Activated B cell treated with CpG ODN at 0.5 μM for 24 hours (primary cell): ENCODE measurements at regions not wholly inside any gene's neighbourhood (a gene's known extent, or its start where the extent isn't known, plus 50 kb on each side); places are given as distances from the start of the nearest gene placed in this dataset.

ENCODE experiments used
- ATAC-seq: fragments of 200-7000 bp; cut with Tn5 transposase; one replicate; pipeline ENCODE4 v1.10.0; 2021; ENCODE audit warnings: low read depth, mild to moderate bottlenecking, moderate library complexity
- CTCF ChIA-PET: fragments of 350-600 bp; sonication (Branson Sonifier 250); formaldehyde crosslinking; loops from one replicate; lab custom pipeline; 2021; ENCODE audit warnings: antibody characterized with exemption; lab: Charles Lee
- POLR2A ChIA-PET: fragments of 350-600 bp; sonication (Branson Sonifier 250); formaldehyde crosslinking; loops from one replicate; lab custom pipeline; 2021; ENCODE audit warnings: antibody characterized with exemption; lab: Charles Lee
- DNase-seq: peaks from one replicate; pipeline ENCODE4 v3.0.0; 2022
- H3K27ac Mint-ChIP-seq: one replicate; pipeline ENCODE4 v1.8.0; 2020; ENCODE audit warnings: mixed read lengths
- H3K27me3 Mint-ChIP-seq: one replicate; pipeline ENCODE4 v1.8.0; 2021; ENCODE audit warnings: mixed read lengths
- H3K36me3 Mint-ChIP-seq: one replicate; pipeline ENCODE4 v1.8.0; 2021; ENCODE audit warnings: low read depth, mixed read lengths
- H3K4me1 Mint-ChIP-seq: one replicate; pipeline ENCODE4 v1.8.0; 2021; ENCODE audit warnings: mixed read lengths
- H3K4me3 Mint-ChIP-seq: one replicate; pipeline ENCODE4 v1.8.0; 2020; ENCODE audit warnings: mild to moderate bottlenecking, mixed read lengths
- H3K9me3 Mint-ChIP-seq: one replicate; pipeline ENCODE4 v1.8.0; 2020; ENCODE audit warnings: mixed read lengths
- CTCF ChIP-seq: fragments of 200-600 bp; IDR thresholded peaks from one replicate; pipeline ENCODE4 v1.8.0; 2022; ENCODE audit warnings: antibody characterized with exemption, mild to moderate bottlenecking
- intact Hi-C: fragments of 100-400 bp; cut with micrococcal nuclease; formaldehyde crosslinking; loops from one replicate; pipeline ENCODE4 v1.15.1; 2024

- no peaks in the 10 kb centered on the region for H3K4me1 Mint-ChIP-seq
- CTCF ChIA-PET, result no interaction called here
These were observed 159.8 kb downstream of the OR13H1 start for GRCh38 chrX:131703646-131704045.

GRCh38 chrX:131704136-131704695, 160.3 kb downstream of the OR13H1 start:
- CTCF ChIA-PET, result no interaction called here
- no peak for ATAC-seq
- Mint-ChIP-seq H3K9me3 (no peaks in the 10 kb centered on the region), H3K27me3 (no peaks in the 10 kb centered on the region), H3K36me3 (no peaks in the 10 kb centered on the region), H3K4me3 (no peak overlapping the region), H3K4me1 (no peaks in the 10 kb centered on the region), H3K27ac (no peak overlapping the region)
- intact Hi-C loops, result no loop called here
- POLR2A ChIA-PET, result no interaction called here
- TF ChIP-seq CTCF, result no peak
- no peak for DNase-seq

More at GRCh38 chrX:131703646-131704045, 159.8 kb downstream of the OR13H1 start:
- POLR2A ChIA-PET, result no interaction called here
- H3K36me3 Mint-ChIP-seq, result no peaks in the 10 kb centered on the region
- ATAC-seq, result no peak
- no peak for TF ChIP-seq CTCF
- H3K9me3 Mint-ChIP-seq, result no peaks in the 10 kb centered on the region
- intact Hi-C loops, result no loop called here
- no peak overlapping the region for H3K27ac Mint-ChIP-seq
- no peak overlapping the region for H3K4me3 Mint-ChIP-seq
- no peak for DNase-seq
- no peaks in the 10 kb centered on the region for H3K27me3 Mint-ChIP-seq

GRCh38 chrX:131709553-131709952, 165.7 kb downstream of the OR13H1 start:
- H3K27me3 Mint-ChIP-seq, result no peaks in the 10 kb centered on the region
- no peak overlapping the region for H3K27ac Mint-ChIP-seq
- H3K4me3 Mint-ChIP-seq, result no peak overlapping the region
- ChIA-PET CTCF (no interaction called here), POLR2A (no interaction called here)
- H3K9me3 Mint-ChIP-seq, result no peaks in the 10 kb centered on the region
- no peaks in the 10 kb centered on the region for H3K4me1 Mint-ChIP-seq
- DNase-seq (no peak), ATAC-seq (no peak)
- intact Hi-C loops, result no loop called here
- no peaks in the 10 kb centered on the region for H3K36me3 Mint-ChIP-seq
- no peak for TF ChIP-seq CTCF

GRCh38 chrX:131711478-131711867, 167.6 kb downstream of the OR13H1 start:
- CTCF ChIA-PET, result no interaction called here
- H3K4me1 Mint-ChIP-seq, result no peaks in the 10 kb centered on the region
- H3K27ac Mint-ChIP-seq, result no peak overlapping the region
- no peak for DNase-seq
- intact Hi-C loops, result no loop called here
- H3K9me3 Mint-ChIP-seq, result no peaks in the 10 kb centered on the region
- no peaks in the 10 kb centered on the region for H3K36me3 Mint-ChIP-seq
- no peak overlapping the region for H3K4me3 Mint-ChIP-seq
- POLR2A ChIA-PET, result no interaction called here
- H3K27me3 Mint-ChIP-seq, result no peaks in the 10 kb centered on the region
- ATAC-seq, result no peak
- TF ChIP-seq CTCF, result no peak

- no peak for TF ChIP-seq CTCF
- CTCF ChIA-PET, result no interaction called here
- H3K4me1 Mint-ChIP-seq, result peaks cover 13% of the 10 kb centered on the region
These were observed 179.8 kb downstream of the OR13H1 start for GRCh38 chrX:131723646-131724045.

More at GRCh38 chrX:131723646-131724045, 179.8 kb downstream of the OR13H1 start:
- intact Hi-C loops, result no loop called here
- ATAC-seq (no peak), DNase-seq (no peak)
- Mint-ChIP-seq H3K4me3 (no peak overlapping the region), H3K27ac (no peak overlapping the region), H3K27me3 (no peaks in the 10 kb centered on the region), H3K9me3 (peaks cover 6% of the 10 kb centered on the region), H3K36me3 (no peaks in the 10 kb centered on the region)
- POLR2A ChIA-PET, result no interaction called here
